IMR-90 (cell line): ENCODE measurements at regions not wholly inside any gene's neighbourhood (a gene's known extent, or its start where the extent isn't known, plus 50 kb on each side); places are given as distances from the start of the nearest gene placed in this dataset.
"Not testable (repeated sequence)": the region's sequence is repeated elsewhere in the genome, so short reads cannot be mapped to it uniquely, and the experiment has no call there.

ENCODE experiments used
- ATAC-seq: fragments of 200-7000 bp; cut with Tn5 transposase; 2 replicates; pipeline ENCODE4 v1.9.1; 2020; ENCODE audit warnings: low read depth, mild to moderate bottlenecking, moderate library complexity
- BruUV-seq: library from RNA; stranded (reverse); fragments of 400-500 nt; replicated peaks from 2 replicates; lab custom pipeline; 2021; lab: Mats Ljungman, UMichigan
- CTCF ChIA-PET: fragments of 300-600 bp; formaldehyde crosslinking; extraction: SDS; loops from one replicate; lab custom pipeline; 2021; ENCODE audit warnings: antibody characterized with exemption; lab: Yijun Ruan, JAX
- POLR2A ChIA-PET: fragments of 300-600 bp; sonication (Branson Sonifier 250); formaldehyde crosslinking; loops from one replicate; lab custom pipeline; 2022; ENCODE audit warnings: antibody characterized with exemption; ENCODE audit not compliant: unreplicated experiment; lab: Charles Lee
- DNase-seq: peaks from one replicate; pipeline ENCODE4 v3.0.0; 2013
- H2AFZ ChIP-seq: replicated peaks from 2 replicates; pipeline ENCODE3; 2013; ENCODE audit warnings: low read length, mild to moderate bottlenecking; ENCODE audit not compliant: poor library complexity
- H2AK5ac ChIP-seq: 2 replicates; pipeline ENCODE4 v1.6.1; 2013; ENCODE audit warnings: low read depth, low read length, inconsistent platforms
- H2AK9ac ChIP-seq: replicated peaks from 2 replicates; pipeline ENCODE3; 2013; ENCODE audit warnings: mild to moderate bottlenecking, low read depth, low read length, moderate library complexity; ENCODE audit not compliant: poor library complexity
- H2BK120ac ChIP-seq: 2 replicates; pipeline ENCODE4 v1.6.1; 2013; ENCODE audit warnings: low read depth, low read length, inconsistent platforms
- H2BK15ac ChIP-seq: 3 replicates; pipeline ENCODE4 v1.6.1; 2013; ENCODE audit warnings: low read depth, low read length, inconsistent platforms
- H2BK20ac ChIP-seq: 2 replicates; pipeline ENCODE4 v1.6.1; 2013; ENCODE audit warnings: low read depth, mild to moderate bottlenecking, inconsistent platforms, low read length, moderate library complexity
- H2BK5ac ChIP-seq: 2 replicates; pipeline ENCODE4 v1.6.1; 2013; ENCODE audit warnings: mild to moderate bottlenecking, low read depth, low read length, inconsistent platforms; ENCODE audit not compliant: poor library complexity, severe bottlenecking
- H3K14ac ChIP-seq: replicated peaks from 2 replicates; pipeline ENCODE4 v1.6.1; 2013; ENCODE audit warnings: low read depth, low read length, inconsistent platforms
- H3K18ac ChIP-seq: 2 replicates; pipeline ENCODE4 v1.6.1; 2013; ENCODE audit warnings: low read depth, low read length, control low read depth
- H3K23ac ChIP-seq: 2 replicates; pipeline ENCODE4 v1.6.1; 2013; ENCODE audit warnings: low read depth, low read length, inconsistent platforms
- H3K27ac ChIP-seq: 2 replicates; pipeline ENCODE4 v1.5.1; 2013; ENCODE audit warnings: mild to moderate bottlenecking, control low read depth, low read length; ENCODE audit not compliant: insufficient read depth
- H3K27me3 ChIP-seq: 2 replicates; pipeline ENCODE4 v1.6.1; 2013; ENCODE audit warnings: low read length; ENCODE audit not compliant: control insufficient read depth, insufficient read depth
- H3K36me3 ChIP-seq: 2 replicates; pipeline ENCODE4 v1.6.1; 2013; ENCODE audit warnings: low read length, mixed read lengths; ENCODE audit not compliant: control insufficient read depth, insufficient read depth
- H3K4ac ChIP-seq: 2 replicates; pipeline ENCODE4 v1.6.1; 2013; ENCODE audit warnings: low read depth, low read length, inconsistent platforms
- H3K4me1 ChIP-seq: 2 replicates; pipeline ENCODE4 v1.6.1; 2013; ENCODE audit warnings: low read length, mixed read lengths; ENCODE audit not compliant: control insufficient read depth, insufficient read depth
- H3K4me2 ChIP-seq: 2 replicates; pipeline ENCODE4 v1.6.1; 2013; ENCODE audit warnings: low read depth, mild to moderate bottlenecking, control low read depth, low read length, moderate library complexity
- H3K4me3 ChIP-seq: 2 replicates; pipeline ENCODE4 v1.5.1; 2013; ENCODE audit warnings: low read depth, mild to moderate bottlenecking, control low read depth, low read length, moderate library complexity; ENCODE audit not compliant: insufficient read depth
- H3K56ac ChIP-seq: 2 replicates; pipeline ENCODE4 v1.6.1; 2013; ENCODE audit warnings: low read length, inconsistent platforms; ENCODE audit not compliant: insufficient read depth; ENCODE audit errors: extremely low read depth
- H3K79me1 ChIP-seq, 2 experiments: 2 replicates each; pipeline ENCODE4 v1.6.1; 2013; ENCODE audit warnings: low read length in 2 of 2, inconsistent platforms in 1 of 2, low read depth in 1 of 2
- H3K9ac ChIP-seq: 2 replicates; pipeline ENCODE4 v1.6.1; 2013; ENCODE audit warnings: low read depth, low read length, control low read depth
- H3K9me1 ChIP-seq: 2 replicates; pipeline ENCODE4 v1.6.1; 2013; ENCODE audit warnings: low read length, inconsistent platforms; ENCODE audit not compliant: insufficient read depth
- H3K9me3 ChIP-seq: 2 replicates; pipeline ENCODE4 v1.6.1; 2013; ENCODE audit warnings: low read length; ENCODE audit not compliant: control insufficient read depth, insufficient read depth
- H4K20me1 ChIP-seq: 2 replicates; pipeline ENCODE4 v1.6.1; 2013; ENCODE audit warnings: low read length, inconsistent platforms; ENCODE audit not compliant: insufficient read depth
- H4K5ac ChIP-seq: 2 replicates; pipeline ENCODE4 v1.6.1; 2013; ENCODE audit warnings: mild to moderate bottlenecking, low read depth, low read length, control low read depth
- H4K8ac ChIP-seq, 2 experiments: 2 replicates each; pipeline ENCODE4 v1.6.1; 2013; ENCODE audit warnings: low read depth in 2 of 2, low read length in 2 of 2, control low read depth in 1 of 2, inconsistent platforms in 1 of 2
- H4K91ac ChIP-seq: 2 replicates; pipeline ENCODE4 v1.6.1; 2013; ENCODE audit warnings: low read depth, low read length, inconsistent platforms; ENCODE audit not compliant: insufficient read depth
- CEBPB ChIP-seq: IDR thresholded peaks from 2 replicates; pipeline ENCODE4 v1.6.1; 2012; ENCODE audit warnings: low read depth, low read length, improper control_type of control experiment
- FOS ChIP-seq: fragments of 150-350 bp; IDR thresholded peaks from 2 replicates; pipeline ENCODE4 v1.6.1; 2016; ENCODE audit warnings: low read depth, low read length
- POLR2A ChIP-seq: IDR thresholded peaks from 2 replicates; pipeline ENCODE4 v1.6.1; 2012; ENCODE audit warnings: mild to moderate bottlenecking, low read depth, low read length
- RCOR1 ChIP-seq: IDR thresholded peaks from 2 replicates; pipeline ENCODE4 v1.6.1; 2012; ENCODE audit warnings: mild to moderate bottlenecking, low read length, improper control_type of control experiment; ENCODE audit not compliant: insufficient replicate concordance
- WGBS, 2 experiments: methylation state at CpG; one replicate each; pipeline versions ENCODE4 v1.1.5 to v1.1.7; 2013; ENCODE audit warnings: missing lambda C conversion rate in 2 of 2; ENCODE audit not compliant: insufficient read length in 1 of 2; ENCODE audit errors: extremely low coverage in 2 of 2; 5-methylcytosine and 5-hydroxymethylcytosine counted together
- dilution Hi-C: fragments of 300-500 bp; cut with HindIII; formaldehyde crosslinking; loops from one replicate; pipeline ENCODE4 v1.14.3; 2018; ENCODE audit warnings: low sequenced_read_pairs; ENCODE audit not compliant: unreplicated experiment
- in situ Hi-C: fragments of 300-500 bp; cut with MboI; formaldehyde crosslinking; loops from 3 replicates; pipeline ENCODE4 v1.14.3; 2019; ENCODE audit warnings: low sequenced_read_pairs, inconsistent platforms, mixed read lengths
- intact Hi-C: fragments of 100-400 bp; cut with micrococcal nuclease; formaldehyde crosslinking; loops from 2 replicates; pipeline ENCODE4 v1.10.0; 2022

GRCh38 chr6:48985025-48985424, 478.0 kb downstream of the MMUT start:
- Histone ChIP-seq H3K9me3 (0 out of 2 replicates have a peak, but pooled peaks cover 3% of the 10 kb centered on the region), H3K4me1 (no peaks in the 10 kb centered on the region), H4K5ac (no peak overlapping the region), H2BK15ac (peak overlapping the region; percentile 64; the same call in 1 of the 3 replicates), H3K9me1 (no peaks in the 10 kb centered on the region), H3K9ac (no peak overlapping the region), H3K4me2 (no peak overlapping the region), H3K14ac (peak overlapping the region; percentile 76; the same call in 1 of the 2 replicates), H2BK120ac (peak overlapping the region; percentile 82), H3K4ac (peak overlapping the region; percentile 56), H2BK5ac (peak overlapping the region; percentile 34), H3K79me1 (no peaks in the 10 kb centered on the region), H3K27ac (no peak overlapping the region), H3K56ac (no peak overlapping the region), H3K4me3 (no peak overlapping the region), H4K20me1 (no peaks in the 10 kb centered on the region), H4K91ac (peak overlapping the region; percentile 68; the same call in 1 of the 2 replicates), H2AK9ac (no peak overlapping the region), H2BK20ac (peak overlapping the region; percentile 84; the same call in 1 of the 2 replicates), H3K23ac (no peak overlapping the region), H2AFZ (no peak overlapping the region), H3K36me3 (no peaks in the 10 kb centered on the region), H3K18ac (no peak overlapping the region), H4K8ac (peak overlapping the region in 1 of 2 experiments; percentile 84; a peak in 2 of 4 replicates), H2AK5ac (no peak overlapping the region; the same call in 1 of the 2 replicates), H3K27me3 (no peaks in the 10 kb centered on the region)
- ATAC-seq: peak; percentile 32; the same call in 1 of the 2 replicates
- peak; percentile 82 for DNase-seq
- no TSS peak for BruUV-seq
- dilution Hi-C loops: no loop called here
- no peak for TF ChIP-seq POLR2A
- TF ChIP-seq FOS: no peak
- no peak for TF ChIP-seq RCOR1
- peak; percentile 69 for TF ChIP-seq CEBPB
- POLR2A ChIA-PET: no interaction called here
- intact Hi-C loops: no loop called here
- CTCF ChIA-PET: interaction anchor here (0.6 kb wide), 1 partner anchor 22 kb away, joined by 4 read pairs; no protein-coding TSS in a partner anchor
- WGBS, 2 experiments: no CpG with 5 or more reads among the region's 6 CpGs
- in situ Hi-C loops: no loop called here

GRCh38 chr6:48983968-48984367, 479.1 kb downstream of the MMUT start:
- H4K5ac ChIP-seq, H2BK120ac ChIP-seq, BruUV-seq, H2AFZ ChIP-seq, H3K36me3 ChIP-seq, H2BK20ac ChIP-seq, H2AK9ac ChIP-seq, ATAC-seq, H2AK5ac ChIP-seq, H4K91ac ChIP-seq, H3K23ac ChIP-seq, H4K20me1 ChIP-seq, POLR2A ChIA-PET, H3K56ac ChIP-seq, H3K9me3 ChIP-seq, dilution Hi-C loops, H3K18ac ChIP-seq, H2BK5ac ChIP-seq, in situ Hi-C loops, H3K79me1 ChIP-seq, H3K27me3 ChIP-seq, H4K8ac ChIP-seq, H3K4ac ChIP-seq, H3K27ac ChIP-seq, H3K4me3 ChIP-seq, DNase-seq, H3K9ac ChIP-seq, H3K9me1 ChIP-seq, H3K14ac ChIP-seq, intact Hi-C loops, H2BK15ac ChIP-seq, CTCF ChIA-PET, H3K4me1 ChIP-seq, H3K4me2 ChIP-seq: not testable (repeated sequence)
- WGBS, 2 experiments: 88% methylated on average over 5 of the region's 20 CpGs; no CpG with 5 or more reads in 1 of the 2 experiments
